8988T (cell line): ENCODE measurements at regions not wholly inside any gene's neighbourhood (a gene's known extent, or its start where the extent isn't known, plus 50 kb on each side); places are given as distances from the start of the nearest gene placed in this dataset.
A peak's percentile ranks its signal among the peaks of the same experiment; 100 is the strongest.

ENCODE experiments used
- DNase-seq: peaks from one replicate; pipeline ENCODE4 v3.0.0; 2011

- no peak for DNase-seq
These were observed 679.9 kb downstream of the KCNA4 start for GRCh38 chr11:29336727-29337575.

DNA sequence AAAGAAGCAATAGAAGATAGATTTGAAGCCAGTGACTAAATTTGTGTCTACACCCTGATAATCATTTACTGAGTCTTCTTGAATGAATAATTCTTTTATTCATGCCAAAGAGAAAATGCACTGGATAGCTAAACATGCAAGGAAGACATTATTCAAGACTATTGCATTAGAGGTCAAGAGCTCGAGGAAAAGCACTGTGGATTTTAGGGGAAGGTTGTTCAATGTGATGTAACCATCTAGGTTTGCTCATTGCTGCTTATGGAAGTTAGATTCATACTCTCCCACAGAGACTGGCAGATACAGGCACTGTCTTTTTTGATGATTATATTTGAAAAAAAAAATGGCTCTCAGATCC lies 682.1 kb downstream of the KCNA4 start:
- no peak for DNase-seq

- peak; percentile 15 for DNase-seq
These were observed 682.6 kb downstream of the KCNA4 start for GRCh38 chr11:29333993-29334775.

DNA sequence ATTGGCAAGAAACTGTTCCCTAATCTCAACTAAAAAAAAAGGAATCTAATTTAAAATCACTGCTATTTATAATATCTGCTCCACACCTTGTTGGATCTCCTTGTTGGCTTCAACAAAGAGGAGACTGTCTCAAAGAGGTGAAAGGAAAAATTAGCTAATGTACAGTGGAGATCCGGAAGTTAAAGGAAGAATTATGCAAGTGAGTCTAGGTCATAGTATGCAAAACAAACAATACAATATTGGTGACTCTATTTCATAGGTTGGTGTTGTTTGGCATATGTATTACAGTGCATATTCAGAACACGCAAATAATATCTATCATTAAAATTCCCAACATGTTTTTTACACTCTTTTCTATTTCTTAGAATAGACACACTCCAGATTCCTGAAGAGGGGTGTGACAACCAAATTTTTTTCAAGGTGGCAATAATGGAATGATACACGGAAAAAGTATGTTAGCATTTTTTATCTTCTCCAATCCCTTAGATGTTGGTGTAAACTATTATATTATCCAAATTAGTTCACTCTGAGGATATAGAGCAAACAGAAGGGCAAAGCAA lies 685.3 kb downstream of the KCNA4 start:
- DNase-seq = no peak

DNA sequence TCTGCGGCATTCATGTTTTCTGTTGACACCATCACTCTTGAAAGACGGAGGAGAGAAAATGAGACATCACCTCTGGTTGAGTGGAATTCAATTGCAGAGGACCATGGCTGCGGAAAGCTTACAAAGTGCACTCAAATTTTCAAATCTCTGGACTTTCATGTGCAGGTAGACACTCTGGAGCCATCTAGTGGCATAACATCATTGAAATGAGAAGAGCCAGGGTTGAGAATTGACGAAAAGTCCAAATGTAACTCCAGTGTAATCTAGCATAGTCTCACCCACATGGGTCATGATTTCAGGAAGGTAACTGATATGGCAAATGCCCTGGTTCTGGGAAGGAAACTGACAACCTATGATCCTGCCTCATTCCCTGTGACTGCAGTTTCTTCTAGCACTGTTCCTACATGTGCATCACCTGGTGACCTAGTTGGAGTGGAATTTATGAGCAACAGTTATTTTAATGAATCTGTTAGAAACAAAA lies 687.8 kb downstream of the KCNA4 start:
- DNase-seq = peak; percentile 6

DNA sequence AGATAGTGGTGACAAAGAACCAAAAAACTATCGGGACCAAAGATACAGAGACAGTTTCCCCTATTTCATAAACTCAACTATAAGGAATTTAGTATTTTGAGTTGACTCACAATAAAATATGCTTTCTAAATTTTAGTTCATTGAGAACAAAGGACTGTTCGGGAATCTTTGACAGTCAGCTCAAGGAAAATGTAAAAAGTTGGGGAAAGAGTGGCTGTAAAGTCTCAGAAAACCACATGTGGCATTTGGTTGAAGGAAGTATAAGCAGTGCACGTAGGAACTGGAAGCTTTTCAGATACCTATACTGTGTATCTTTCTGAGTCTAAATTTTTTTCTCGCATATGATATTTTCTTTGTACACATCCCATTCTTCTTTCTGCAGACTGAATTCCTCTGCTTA lies 688.9 kb downstream of the KCNA4 start:
- DNase-seq = no peak

- DNase-seq = no peak
These were observed 690.1 kb downstream of the KCNA4 start for GRCh38 chr11:29326757-29327156.

DNA sequence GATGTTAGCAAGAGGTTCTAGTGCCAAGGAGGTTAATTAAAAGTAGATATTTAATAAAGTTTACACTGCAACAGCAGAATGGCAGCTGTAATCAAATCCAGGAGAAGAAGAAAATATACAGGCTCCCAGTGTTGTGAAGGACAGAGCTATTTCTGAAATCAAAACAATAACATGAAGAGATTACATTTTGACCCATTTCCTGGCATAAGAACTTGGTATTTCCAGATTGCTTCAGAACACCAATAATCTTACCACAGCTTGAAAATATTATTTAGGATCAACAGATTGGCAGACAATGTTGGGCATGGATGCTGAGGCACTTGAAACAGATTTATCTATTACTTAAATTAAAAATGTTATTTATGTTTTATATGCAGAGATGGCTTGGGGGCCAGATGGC lies 692.5 kb downstream of the KCNA4 start:
- DNase-seq = no peak

DNA sequence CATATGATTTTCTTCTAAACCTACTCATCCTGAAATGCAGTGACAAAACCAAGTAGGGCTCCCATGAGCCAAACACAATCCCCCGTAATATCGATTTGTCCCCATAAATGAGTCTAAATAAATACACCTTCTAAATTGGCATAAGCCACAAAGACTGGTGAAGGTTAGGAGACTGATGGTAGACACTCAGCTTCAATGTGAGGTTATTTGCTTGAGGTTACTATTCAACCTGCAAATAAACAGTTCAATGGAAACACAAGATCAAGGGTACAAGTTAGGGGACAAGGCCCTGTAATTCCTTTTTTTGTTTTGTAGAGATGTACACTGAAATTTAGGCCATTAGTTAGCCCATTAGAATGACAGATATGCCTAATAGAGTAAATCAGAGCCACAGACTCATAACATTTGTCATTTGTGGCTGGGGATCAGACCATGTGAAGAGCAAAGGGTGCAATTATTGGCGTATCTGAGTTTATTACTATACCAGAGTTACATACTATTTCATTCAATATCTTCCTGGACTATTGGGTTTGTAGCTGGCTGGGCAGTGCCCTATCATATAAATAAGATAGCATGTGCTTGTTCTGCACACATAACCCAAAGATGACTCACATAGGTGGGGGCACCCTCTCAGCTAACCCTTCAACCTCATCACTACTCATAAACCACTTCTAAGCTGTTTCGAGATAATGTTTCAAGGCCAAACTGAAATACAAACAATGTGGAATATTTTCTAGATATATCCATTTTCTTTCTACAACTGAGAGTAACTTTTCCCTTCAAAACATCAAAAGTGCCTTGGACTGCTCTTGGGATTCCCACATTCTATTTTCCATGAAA lies 695.3 kb downstream of the KCNA4 start:
- DNase-seq = no peak

DNA sequence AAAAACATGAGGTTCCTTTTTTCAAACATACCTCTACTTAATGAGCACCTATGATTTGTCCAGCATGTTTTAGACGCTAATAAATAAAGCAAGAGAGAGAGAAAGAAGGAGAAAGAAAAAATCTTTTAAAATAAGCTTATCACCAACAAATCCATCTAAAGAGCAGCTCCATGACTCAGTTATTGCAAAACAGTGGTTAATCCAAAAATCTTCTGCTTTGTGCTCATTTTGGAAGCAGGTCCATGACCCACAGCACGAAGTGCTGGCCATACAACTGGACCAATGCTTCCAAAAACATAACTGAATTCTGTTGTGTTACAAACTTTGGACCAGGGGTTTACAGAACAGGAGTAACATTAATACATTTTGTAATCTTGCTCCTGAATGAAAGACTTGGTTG lies 696.6 kb downstream of the KCNA4 start:
- no peak for DNase-seq

GRCh38 chr11:29319210-29319609 lies 697.6 kb downstream of the KCNA4 start:
- no peak for DNase-seq

DNA sequence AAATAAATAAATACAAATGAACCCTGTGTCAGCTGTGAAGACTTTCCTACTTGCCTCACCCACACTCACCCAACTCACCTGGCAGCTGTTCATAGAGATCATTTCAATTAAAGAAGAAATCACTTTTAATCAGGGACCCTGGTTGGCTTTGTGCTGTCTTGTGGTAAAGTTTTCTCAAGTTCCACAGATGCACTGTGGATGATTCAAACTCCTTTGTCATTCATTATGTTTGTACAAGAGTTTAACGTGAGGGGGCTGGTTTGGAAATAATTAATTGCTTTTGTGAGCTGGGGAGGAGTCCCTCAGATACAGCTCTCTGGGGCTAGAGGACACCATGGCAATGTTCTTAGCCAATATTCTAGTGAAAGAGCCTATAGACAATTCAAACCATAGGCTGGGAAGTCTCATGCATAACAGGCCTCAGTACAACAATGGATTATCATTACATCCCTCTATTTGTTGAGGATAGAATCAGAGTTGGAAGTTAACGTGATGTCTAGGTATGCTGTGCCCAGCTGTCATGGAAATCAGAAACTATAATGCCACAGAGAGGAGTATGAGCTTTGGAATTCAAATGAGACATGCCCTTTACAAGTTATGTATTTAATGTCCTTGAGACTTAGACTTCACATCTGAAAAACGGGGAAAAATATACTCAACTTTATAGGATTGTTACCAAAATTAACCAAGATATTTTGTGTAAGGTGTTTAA lies 698.5 kb downstream of the KCNA4 start:
- no peak for DNase-seq

- no peak for DNase-seq
These were observed 699.1 kb downstream of the KCNA4 start for GRCh38 chr11:29317694-29318093.

DNA sequence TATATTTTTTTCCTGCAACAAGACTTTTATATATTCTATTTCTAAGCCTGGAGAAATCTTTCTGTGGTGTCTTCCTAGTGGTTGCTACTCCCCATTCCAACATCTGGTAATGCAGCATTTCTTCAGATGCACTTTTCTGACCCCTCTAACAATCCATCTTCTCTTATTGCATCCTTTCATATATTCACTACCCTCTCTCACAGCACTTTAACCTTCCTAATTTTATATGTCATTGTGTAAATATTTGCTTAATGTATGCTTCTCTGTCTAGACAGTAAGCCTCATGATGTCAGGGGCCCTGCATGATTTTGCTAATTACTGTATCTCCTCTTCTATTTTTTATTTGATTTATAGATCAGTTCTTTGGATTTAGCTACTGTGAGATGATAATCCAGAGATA lies 701.6 kb downstream of the KCNA4 start:
- no peak for DNase-seq

DNA sequence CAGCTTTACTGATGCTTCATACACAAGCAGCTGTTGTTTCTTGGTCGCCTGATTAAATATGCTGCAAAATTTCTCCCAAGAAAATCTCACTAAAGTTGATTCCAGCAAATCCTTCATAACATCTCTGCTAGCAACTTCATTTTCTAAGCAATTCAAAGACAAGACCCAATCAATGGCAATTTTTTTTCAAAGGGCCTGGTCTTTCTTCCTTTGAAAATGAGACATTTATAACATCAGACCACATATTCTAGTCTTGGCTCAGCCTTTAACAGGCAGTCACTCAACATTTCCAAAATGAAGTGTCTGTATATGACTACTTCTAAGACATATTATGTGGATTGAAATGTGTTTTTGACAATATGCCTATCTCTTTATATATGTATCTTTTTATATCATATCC lies 702.6 kb downstream of the KCNA4 start:
- DNase-seq = no peak

- no peak for DNase-seq
These were observed 704.0 kb downstream of the KCNA4 start for GRCh38 chr11:29312812-29313211.

DNA sequence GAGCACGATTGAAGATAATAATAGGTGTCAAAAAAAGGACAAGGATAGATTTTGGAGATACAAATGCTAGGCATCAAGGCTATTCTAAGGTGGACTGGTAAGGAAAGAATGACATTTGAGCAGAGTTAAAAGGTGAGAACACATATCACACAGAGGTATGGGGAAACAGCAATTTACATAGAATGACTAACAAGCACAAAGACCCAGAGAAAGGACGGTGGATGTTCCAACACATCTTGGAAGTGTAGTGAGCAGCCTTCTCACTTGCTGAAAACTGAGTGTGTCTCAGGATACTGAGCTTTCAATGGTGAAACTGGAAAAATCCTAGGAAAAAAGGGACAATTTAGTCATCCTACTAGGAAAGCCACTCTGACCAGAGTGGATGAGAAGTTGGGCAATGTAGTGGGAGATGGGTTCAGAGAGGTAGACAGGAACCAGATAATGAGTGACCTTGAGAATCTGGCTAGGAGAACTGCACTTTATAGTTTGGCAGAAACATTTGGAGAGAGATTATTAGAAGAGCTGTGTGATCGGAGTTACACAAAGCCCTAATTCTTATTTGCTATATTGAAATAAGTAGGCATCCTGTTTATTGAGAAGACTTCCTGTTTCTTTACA lies 706.0 kb downstream of the KCNA4 start:
- no peak for DNase-seq

DNA sequence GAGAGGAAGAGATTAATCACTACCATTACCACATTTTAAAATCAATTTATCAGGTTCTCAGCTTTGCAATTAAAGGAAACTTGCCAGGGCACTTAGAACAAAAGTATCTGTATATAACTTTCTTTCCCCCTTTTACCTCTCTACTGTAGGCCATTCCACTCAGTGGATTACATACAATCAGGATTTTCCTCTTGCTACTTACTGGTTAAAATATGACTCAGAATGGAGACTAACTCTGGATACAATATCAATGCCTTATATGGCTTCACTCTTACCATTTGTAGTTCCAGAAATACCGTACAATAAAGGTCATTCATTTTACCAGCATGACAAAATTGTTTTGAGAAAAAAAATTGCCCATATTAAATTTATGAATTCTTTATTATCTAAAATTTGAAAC lies 706.8 kb downstream of the KCNA4 start:
- DNase-seq = no peak

GRCh38 chr11:29306527-29306926 lies 710.3 kb downstream of the KCNA4 start:
- no peak for DNase-seq

GRCh38 chr11:29305456-29306232 lies 711.2 kb downstream of the KCNA4 start:
- no peak for DNase-seq

DNA sequence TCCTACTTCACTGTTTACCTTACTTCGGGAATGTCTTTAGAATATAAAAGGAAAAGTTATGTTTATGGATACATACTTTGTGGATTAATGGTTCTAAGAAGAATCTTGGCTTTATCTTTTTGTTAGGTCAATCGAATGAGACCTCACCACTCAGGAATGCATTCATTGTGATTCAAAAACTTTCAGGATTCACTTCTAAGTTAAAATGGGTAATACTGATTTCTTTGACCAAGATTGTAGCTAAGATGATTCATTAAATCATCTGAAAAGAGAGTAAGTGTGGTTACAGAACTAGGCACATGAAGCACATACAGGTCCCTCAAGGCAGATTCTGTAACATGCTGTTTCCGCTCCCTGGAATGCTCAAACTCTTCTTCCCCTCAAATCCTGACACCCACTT lies 716.4 kb downstream of the KCNA4 start:
- DNase-seq = no peak
